ENCODE measurements at regions not wholly inside any gene's neighbourhood (a gene's known extent, or its start where the extent isn't known, plus 50 kb on each side); places are given as distances from the start of the nearest gene placed in this dataset.
"Not testable (repeated sequence)": the region's sequence is repeated elsewhere in the genome, so short reads cannot be mapped to it uniquely, and the experiment has no call there.

DNA sequence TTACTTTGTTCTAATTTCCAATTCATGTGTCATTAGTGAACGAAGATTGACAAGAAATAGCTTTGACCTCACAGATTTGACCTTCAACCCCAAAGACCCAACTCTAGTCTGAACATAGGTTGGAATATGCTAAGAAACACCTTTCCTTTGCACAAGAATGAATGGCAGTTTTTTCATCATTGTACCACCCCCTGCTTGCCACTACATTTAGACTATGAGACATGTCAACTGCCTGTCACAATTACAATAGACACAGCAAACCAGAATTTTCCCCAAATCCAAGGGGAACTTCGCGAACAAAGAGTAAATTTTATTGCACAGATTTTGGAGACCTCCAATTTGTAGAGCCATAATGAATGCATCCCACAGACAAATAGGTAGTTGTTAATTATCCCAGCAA is 535.4 kb downstream of the PRKD1 start:
- Histone ChIP-seq H3K4me1 (no peaks in the 10 kb centered on the region), H3K27ac (replicated peaks) (no peak overlapping the region), H3K27me3 (ENCODE audit: low read depth) (no peaks in the 10 kb centered on the region), H3K4me3 (no peak overlapping the region), H3K36me3 (no peaks in the 10 kb centered on the region), H3K9me3 (replicated peaks) (no peaks in the 10 kb centered on the region)
- no peak for DNase-seq
- TF ChIP-seq, protein P1, sequence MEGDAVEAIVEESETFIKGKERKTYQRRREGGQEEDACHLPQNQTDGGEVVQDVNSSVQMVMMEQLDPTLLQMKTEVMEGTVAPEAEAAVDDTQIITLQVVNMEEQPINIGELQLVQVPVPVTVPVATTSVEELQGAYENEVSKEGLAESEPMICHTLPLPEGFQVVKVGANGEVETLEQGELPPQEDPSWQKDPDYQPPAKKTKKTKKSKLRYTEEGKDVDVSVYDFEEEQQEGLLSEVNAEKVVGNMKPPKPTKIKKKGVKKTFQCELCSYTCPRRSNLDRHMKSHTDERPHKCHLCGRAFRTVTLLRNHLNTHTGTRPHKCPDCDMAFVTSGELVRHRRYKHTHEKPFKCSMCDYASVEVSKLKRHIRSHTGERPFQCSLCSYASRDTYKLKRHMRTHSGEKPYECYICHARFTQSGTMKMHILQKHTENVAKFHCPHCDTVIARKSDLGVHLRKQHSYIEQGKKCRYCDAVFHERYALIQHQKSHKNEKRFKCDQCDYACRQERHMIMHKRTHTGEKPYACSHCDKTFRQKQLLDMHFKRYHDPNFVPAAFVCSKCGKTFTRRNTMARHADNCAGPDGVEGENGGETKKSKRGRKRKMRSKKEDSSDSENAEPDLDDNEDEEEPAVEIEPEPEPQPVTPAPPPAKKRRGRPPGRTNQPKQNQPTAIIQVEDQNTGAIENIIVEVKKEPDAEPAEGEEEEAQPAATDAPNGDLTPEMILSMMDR (IDR thresholded peaks at IDR 0.05; ENCODE audit: borderline replicate concordance): no peak
- intact Hi-C loops (cut with micrococcal nuclease): no loop called here

DNA sequence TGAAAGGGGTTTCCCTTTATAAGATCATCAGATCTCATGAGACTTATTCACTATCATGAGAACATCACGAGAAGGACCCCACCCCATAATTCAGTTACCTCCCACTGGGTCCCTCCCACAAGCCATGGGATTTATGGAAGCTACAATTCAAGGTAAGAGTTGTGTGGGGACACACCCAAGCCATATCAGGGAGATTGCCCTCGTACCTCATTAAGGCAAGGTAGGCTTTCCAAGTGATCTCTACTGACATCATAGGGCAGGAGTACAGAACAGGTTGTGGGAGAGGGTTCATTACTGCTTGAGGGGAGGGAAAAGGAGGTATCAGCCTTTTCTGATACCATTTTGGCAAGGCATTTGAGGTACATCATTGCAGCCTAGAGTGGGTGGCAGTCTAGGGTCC is 524.6 kb downstream of the PRKD1 start:
- H3K4me3 ChIP-seq: no peak overlapping the region
- H3K4me1 ChIP-seq: no peaks in the 10 kb centered on the region
- TF ChIP-seq, protein P1 (IDR thresholded peaks at IDR 0.05; ENCODE audit: borderline replicate concordance): no peak
- no peaks in the 10 kb centered on the region for H3K36me3 ChIP-seq
- intact Hi-C loops (cut with micrococcal nuclease): no loop called here
- DNase-seq: no peak
- peaks cover 33% of the 10 kb centered on the region for H3K9me3 ChIP-seq (replicated peaks)
- no peak overlapping the region for H3K27ac ChIP-seq (replicated peaks)
- no peaks in the 10 kb centered on the region for H3K27me3 ChIP-seq (ENCODE audit: low read depth)

DNA sequence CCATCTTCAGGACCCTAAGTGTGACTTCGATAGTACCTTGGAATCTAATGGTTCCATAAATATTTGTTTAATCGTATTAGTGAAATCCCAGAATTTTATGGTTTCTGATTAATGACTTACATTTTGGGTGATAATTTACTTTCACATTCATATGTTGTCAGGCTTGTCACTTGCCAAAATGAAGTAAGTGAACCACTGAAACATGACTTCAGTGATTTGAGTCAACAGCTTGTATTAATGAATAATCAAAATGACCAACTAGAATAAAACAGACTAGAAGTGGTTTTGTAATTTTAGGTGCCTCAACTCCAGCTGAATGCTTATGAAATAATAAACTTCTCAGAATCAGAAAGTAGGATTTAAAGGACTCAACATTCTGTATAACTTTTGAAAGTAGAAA is 517.1 kb downstream of the PRKD1 start:
- no peak for DNase-seq
- H3K4me3 ChIP-seq: no peak overlapping the region
- H3K36me3 ChIP-seq: no peaks in the 10 kb centered on the region
- intact Hi-C loops (cut with micrococcal nuclease): no loop called here
- H3K4me1 ChIP-seq: no peaks in the 10 kb centered on the region
- H3K27me3 ChIP-seq (ENCODE audit: low read depth): no peaks in the 10 kb centered on the region
- peaks cover 40% of the 10 kb centered on the region for H3K9me3 ChIP-seq (replicated peaks)
- no peak overlapping the region for H3K27ac ChIP-seq (replicated peaks)
- TF ChIP-seq, protein P1 (IDR thresholded peaks at IDR 0.05; ENCODE audit: borderline replicate concordance): no peak

DNA sequence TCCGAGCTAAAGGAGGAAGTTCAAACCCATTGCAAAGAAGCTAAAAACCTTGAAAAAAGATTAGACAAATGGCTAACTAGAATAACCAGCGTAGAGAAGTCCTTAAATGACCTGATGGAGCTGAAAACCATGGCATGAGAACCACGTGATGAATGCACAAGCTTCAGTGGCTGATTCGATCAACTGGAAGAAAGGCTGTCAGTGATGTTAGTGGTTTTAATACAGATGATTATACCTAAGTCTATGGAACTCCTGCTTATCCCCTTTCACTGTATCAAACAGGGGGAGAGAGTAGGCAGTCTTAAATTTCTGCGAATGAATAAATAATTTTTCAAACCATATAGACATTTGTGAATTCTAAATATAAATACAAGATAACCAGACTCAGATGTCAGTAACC is 512.7 kb downstream of the PRKD1 start:
- DNase-seq; H3K36me3 ChIP-seq; H3K9me3 ChIP-seq (replicated peaks); H3K27ac ChIP-seq (replicated peaks); H3K4me1 ChIP-seq; H3K27me3 ChIP-seq (ENCODE audit: low read depth); intact Hi-C loops (cut with micrococcal nuclease); H3K4me3 ChIP-seq: not testable (repeated sequence)

DNA sequence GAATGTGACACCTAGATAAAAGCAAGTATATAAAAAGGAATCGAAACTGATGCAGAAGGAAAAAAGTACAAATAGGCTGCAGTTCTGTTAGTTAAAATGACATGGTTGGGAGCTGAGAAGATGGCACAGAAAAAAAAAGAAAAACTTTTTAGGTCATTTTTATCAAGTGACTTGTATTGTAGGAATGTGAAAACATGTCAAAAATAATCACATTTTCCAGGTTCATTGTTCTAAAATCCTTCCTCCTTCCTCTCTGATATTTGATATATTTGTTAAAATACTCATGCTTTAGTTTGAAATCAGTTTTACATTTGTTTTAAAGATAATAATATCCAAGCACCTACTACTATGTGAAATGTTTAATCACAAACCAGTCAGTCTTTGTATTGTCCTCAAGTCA is 507.9 kb downstream of the PRKD1 start:
- DNase-seq: no peak
- H3K4me3 ChIP-seq: no peak overlapping the region
- TF ChIP-seq, protein P1 (IDR thresholded peaks at IDR 0.05; ENCODE audit: borderline replicate concordance): no peak
- H3K36me3 ChIP-seq: no peaks in the 10 kb centered on the region
- H3K27ac ChIP-seq (replicated peaks): no peak overlapping the region
- no peaks in the 10 kb centered on the region for H3K4me1 ChIP-seq
- no peaks in the 10 kb centered on the region for H3K9me3 ChIP-seq (replicated peaks)
- H3K27me3 ChIP-seq (ENCODE audit: low read depth): no peaks in the 10 kb centered on the region
- intact Hi-C loops (cut with micrococcal nuclease): no loop called here

DNA sequence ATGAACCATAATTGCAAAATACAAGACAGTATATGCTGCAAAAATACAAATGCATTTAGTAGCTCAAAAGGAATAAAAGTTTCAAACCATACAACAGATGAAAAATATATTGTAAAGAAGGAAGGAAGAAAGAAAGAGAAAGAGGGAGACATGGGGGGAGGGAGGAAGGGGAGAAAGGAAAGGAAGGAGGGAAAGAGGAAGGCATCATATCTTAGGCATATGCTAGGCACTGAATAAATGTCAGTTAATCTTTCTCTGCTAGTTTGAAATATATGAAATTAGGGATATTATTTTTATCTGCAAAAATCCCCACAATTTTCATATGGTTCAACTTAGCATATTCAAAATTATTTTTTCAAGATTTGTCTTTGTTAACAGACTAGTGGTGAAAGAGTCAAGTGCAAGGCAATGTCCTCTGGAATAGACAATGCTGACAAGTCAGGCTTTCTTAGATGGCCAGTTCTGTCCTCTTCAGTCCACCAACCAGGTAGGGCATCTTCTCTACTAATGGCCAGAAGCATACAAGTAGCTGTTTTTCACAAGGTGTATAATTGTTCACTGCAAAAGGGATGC is 506.4 kb downstream of the PRKD1 start:
- TF ChIP-seq, protein P1 (IDR thresholded peaks at IDR 0.05; ENCODE audit: borderline replicate concordance): no peak
- Histone ChIP-seq H3K27ac (replicated peaks) (no peak overlapping the region), H3K36me3 (no peaks in the 10 kb centered on the region), H3K9me3 (replicated peaks) (no peaks in the 10 kb centered on the region), H3K4me3 (no peak overlapping the region), H3K27me3 (ENCODE audit: low read depth) (no peaks in the 10 kb centered on the region), H3K4me1 (no peaks in the 10 kb centered on the region)
- intact Hi-C loops (cut with micrococcal nuclease): no loop called here
- no peak for DNase-seq
